Breast epithelium (tissue), 4 donors: ENCODE measurements at regions not wholly inside any gene's neighbourhood (a gene's known extent, or its start where the extent isn't known, plus 50 kb on each side); places are given as distances from the start of the nearest gene placed in this dataset.

ENCODE experiments used
- DNase-seq, 2 donors: peaks; one replicate each; pipeline ENCODE4 v3.0.0-alpha.2; 2019; ENCODE audit warnings: low spot score in 2 of 2
- H3K27ac ChIP-seq, 2 donors: fragments of 200-600 bp; sonication (generic) in 1 of 2; one replicate each; pipeline ENCODE4 v1.5.1; 2016 to 2019; ENCODE audit warnings: mild to moderate bottlenecking in 1 of 2
- H3K27me3 ChIP-seq, 2 donors: fragments of 200-600 bp; sonication (generic) in 1 of 2; one replicate each; pipeline versions ENCODE4 v1.5.1 to v1.6.0; 2017 to 2019; ENCODE audit warnings: control low read depth in 1 of 2, mild to moderate bottlenecking in 1 of 2
- H3K36me3 ChIP-seq: fragments of 200-600 bp; one replicate; pipeline ENCODE4 v1.5.1; 2019
- H3K4me1 ChIP-seq, 2 donors: fragments of 200-600 bp; sonication (generic); one replicate each; pipeline ENCODE4 v1.5.1; 2016 to 2019; ENCODE audit warnings: control low read depth in 1 of 2
- H3K4me3 ChIP-seq, 3 donors: fragments of 200-600 bp; sonication (generic); 1 replicate in 2 of 3; 2 replicates in 1 of 3; pipeline ENCODE4 v1.5.1; 2016 to 2019; ENCODE audit warnings: mild to moderate bottlenecking in 3 of 3, moderate library complexity in 2 of 3
- H3K9me3 ChIP-seq, 2 donors: fragments of 200-600 bp; sonication (generic) in 1 of 2; one replicate each; pipeline ENCODE4 v1.5.1; 2016 to 2019; ENCODE audit warnings: control low read depth in 1 of 2
- POLR2A ChIP-seq: fragments of 450-650 bp; IDR thresholded peaks from one replicate; pipeline ENCODE4 v1.6.1; 2016; ENCODE audit warnings: antibody characterized with exemption, mild to moderate bottlenecking, moderate library complexity
- POLR2AphosphoS5 ChIP-seq, 3 donors: sonication (generic); formaldehyde crosslinking; IDR thresholded peaks; one replicate each; pipeline ENCODE4 v1.6.1; 2017; ENCODE audit warnings: antibody characterized with exemption in 3 of 3
- intact Hi-C: fragments of 100-400 bp; cut with DNase I; formaldehyde crosslinking; loops from one replicate; pipeline ENCODE4 v1.15.1; 2023; ENCODE audit warnings: low total_unique reads
- TF ChIP-seq, protein P1 (sequence below), 3 donors: fragments of 450-650 bp; IDR thresholded peaks; one replicate each; pipeline ENCODE4 v1.5.1; 2016 to 2017; ENCODE audit warnings: antibody characterized with exemption in 3 of 3, mild to moderate bottlenecking in 3 of 3, moderate library complexity in 3 of 3

DNA sequence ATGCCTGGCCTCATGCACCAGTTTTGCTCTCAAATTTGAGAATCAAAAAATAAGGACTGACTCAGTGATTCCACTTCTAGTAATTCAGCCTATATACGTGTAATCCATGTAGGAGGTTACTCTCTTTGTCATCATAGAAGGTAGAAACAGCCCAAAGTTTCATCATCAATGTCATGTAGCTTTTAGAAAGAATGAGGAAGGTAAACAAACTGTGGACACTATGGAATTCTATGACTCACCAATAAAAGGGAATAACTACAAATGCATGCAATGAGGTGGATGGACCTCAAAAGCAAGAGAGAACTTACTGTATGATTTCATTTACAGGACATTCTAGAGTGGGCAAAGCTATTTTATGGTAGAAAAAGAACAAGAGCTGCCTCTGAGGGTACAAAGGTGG lies 93.2 kb upstream of the LRIG1 start:
- no peak for DNase-seq
- Histone ChIP-seq H3K9me3 (no peaks in the 10 kb centered on the region), H3K36me3 (no peaks in the 10 kb centered on the region), H3K27ac (no peak overlapping the region), H3K4me1 (no peaks in the 10 kb centered on the region), H3K4me3 (no peak overlapping the region), H3K27me3 (no peaks in the 10 kb centered on the region)
- TF ChIP-seq, protein P1, sequence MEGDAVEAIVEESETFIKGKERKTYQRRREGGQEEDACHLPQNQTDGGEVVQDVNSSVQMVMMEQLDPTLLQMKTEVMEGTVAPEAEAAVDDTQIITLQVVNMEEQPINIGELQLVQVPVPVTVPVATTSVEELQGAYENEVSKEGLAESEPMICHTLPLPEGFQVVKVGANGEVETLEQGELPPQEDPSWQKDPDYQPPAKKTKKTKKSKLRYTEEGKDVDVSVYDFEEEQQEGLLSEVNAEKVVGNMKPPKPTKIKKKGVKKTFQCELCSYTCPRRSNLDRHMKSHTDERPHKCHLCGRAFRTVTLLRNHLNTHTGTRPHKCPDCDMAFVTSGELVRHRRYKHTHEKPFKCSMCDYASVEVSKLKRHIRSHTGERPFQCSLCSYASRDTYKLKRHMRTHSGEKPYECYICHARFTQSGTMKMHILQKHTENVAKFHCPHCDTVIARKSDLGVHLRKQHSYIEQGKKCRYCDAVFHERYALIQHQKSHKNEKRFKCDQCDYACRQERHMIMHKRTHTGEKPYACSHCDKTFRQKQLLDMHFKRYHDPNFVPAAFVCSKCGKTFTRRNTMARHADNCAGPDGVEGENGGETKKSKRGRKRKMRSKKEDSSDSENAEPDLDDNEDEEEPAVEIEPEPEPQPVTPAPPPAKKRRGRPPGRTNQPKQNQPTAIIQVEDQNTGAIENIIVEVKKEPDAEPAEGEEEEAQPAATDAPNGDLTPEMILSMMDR (IDR thresholded peaks at IDR 0.05), result no peak
- no peak for TF ChIP-seq POLR2AphosphoS5 (IDR thresholded peaks at IDR 0.05)
- no peak for TF ChIP-seq POLR2A
- intact Hi-C loops, result no loop called here

DNA sequence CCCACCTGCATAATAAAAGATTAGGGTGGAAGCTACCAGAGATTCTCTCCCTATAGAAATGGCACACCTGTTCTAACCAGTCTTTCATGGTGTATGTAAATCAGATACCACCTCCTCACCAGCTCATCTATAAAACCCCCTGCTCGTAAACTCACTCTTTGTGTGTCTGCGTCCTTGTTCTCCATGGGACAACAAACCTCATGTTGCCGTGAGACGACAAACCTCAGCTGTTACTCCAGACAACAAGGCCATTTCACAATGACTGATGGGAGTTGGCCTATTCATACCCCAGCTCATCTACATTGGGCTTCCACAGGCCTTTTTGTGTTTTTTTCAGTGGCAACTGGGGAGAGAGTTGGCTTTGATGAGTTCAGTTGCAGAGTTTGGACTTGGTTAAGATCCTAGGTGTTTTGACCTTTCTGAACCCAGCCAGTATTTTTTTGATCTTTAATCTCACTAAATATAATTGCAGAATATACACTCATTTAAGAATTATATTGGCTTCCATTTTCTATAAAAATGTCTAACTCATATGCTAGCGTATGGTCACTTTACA lies 96.6 kb upstream of the LRIG1 start:
- intact Hi-C loops, result no loop called here
- DNase-seq, result no peak
- Histone ChIP-seq H3K4me3 (no peak overlapping the region), H3K4me1 (no peaks in the 10 kb centered on the region), H3K27me3 (no peaks in the 10 kb centered on the region), H3K9me3 (no peaks in the 10 kb centered on the region), H3K36me3 (no peaks in the 10 kb centered on the region), H3K27ac (no peak overlapping the region)
- TF ChIP-seq, protein P1 (IDR thresholded peaks at IDR 0.05), result no peak
- TF ChIP-seq POLR2AphosphoS5 (IDR thresholded peaks at IDR 0.05), result no peak

DNA sequence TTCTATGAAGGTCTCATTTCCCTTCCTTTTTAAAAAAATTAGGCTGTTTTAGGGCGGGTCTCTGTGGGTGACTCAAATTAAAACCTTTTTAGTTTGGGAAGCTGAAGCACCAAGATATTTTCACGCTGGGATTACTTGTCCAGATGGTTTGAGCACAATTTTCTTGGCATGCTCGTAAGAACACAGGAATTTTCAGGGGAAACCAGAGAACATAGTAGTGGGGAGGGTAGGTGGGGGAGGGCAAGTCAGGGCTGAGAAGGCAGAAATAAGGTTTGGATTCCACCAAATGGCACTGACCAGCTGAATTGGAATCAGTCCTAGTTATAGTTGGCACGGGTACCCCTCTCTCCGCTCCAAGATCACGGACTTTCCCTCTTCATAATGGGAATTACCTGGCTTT lies 97.3 kb upstream of the LRIG1 start:
- no peaks in the 10 kb centered on the region for H3K9me3 ChIP-seq
- H3K27me3 ChIP-seq, result no peaks in the 10 kb centered on the region
- H3K4me1 ChIP-seq, result no peaks in the 10 kb centered on the region
- no peaks in the 10 kb centered on the region for H3K36me3 ChIP-seq
- H3K27ac ChIP-seq, result peak overlapping the region; percentile 26 to 48
- intact Hi-C loops, result no loop called here
- no peak overlapping the region for H3K4me3 ChIP-seq
- TF ChIP-seq POLR2A, result no peak
- TF ChIP-seq, protein P1 (IDR thresholded peaks at IDR 0.05), result no peak
- no peak for TF ChIP-seq POLR2AphosphoS5 (IDR thresholded peaks at IDR 0.05)
- no peak for DNase-seq

DNA sequence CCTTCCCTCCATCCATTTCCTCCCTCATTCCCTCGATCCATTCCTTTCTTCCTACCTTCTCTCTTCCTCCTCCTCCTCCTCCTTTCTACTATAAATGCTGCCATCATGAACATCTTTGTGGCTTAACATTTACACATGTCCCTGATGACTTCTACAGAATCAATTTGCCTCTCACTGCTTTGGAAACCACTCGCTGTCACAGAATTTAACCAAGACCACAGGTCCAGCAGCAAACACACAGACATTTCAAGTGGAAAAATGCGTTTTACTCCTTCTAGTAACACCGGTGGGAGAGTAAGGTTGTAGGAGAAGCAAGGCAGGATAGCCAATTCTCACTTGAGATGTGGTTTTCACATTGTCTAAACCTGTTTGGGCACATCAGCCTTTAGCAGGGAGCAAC lies 101.4 kb upstream of the LRIG1 start:
- Histone ChIP-seq H3K9me3 (no peaks in the 10 kb centered on the region), H3K4me3 (peak overlapping the region in 1 of 3 donors; percentile 17), H3K36me3 (no peaks in the 10 kb centered on the region), H3K4me1 (no peaks in the 10 kb centered on the region), H3K27me3 (no peaks in the 10 kb centered on the region), H3K27ac (peak overlapping the region; percentile 12 to 41)
- intact Hi-C loops, result loop anchor here (10.0 kb wide), 1 partner anchor 1667 kb away; no protein-coding TSS in a partner anchor
- no peak for TF ChIP-seq POLR2AphosphoS5 (IDR thresholded peaks at IDR 0.05)
- TF ChIP-seq, protein P1 (IDR thresholded peaks at IDR 0.05), result no peak
- TF ChIP-seq POLR2A, result no peak
- DNase-seq, result no peak

DNA sequence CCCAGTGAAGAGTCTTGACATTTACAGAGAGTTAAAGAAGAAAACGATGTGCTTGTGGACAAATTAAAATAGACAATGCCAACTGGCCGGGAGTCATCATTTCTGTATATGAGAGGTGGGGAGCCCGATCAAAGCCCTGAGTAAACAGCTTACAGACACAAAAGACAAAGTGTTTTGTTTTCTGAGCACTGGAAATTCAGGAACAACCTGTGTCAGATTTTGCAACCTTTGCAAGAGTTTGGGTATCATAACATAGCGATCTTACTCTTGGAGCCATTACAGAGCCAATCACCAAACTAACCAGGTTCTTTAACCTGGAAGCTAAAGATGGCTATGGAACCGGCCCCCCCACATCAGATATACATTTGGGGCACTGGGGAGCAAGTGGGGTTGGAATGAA lies 101.9 kb upstream of the LRIG1 start:
- no peak for DNase-seq
- H3K9me3 ChIP-seq, result no peaks in the 10 kb centered on the region
- TF ChIP-seq, protein P1 (IDR thresholded peaks at IDR 0.05), result no peak
- no peak for TF ChIP-seq POLR2AphosphoS5 (IDR thresholded peaks at IDR 0.05)
- no peak for TF ChIP-seq POLR2A

More for the DNA sequence above, 101.9 kb upstream of the LRIG1 start:
- H3K27ac ChIP-seq, result peak overlapping the region in 1 of 2 donors; percentile 41
- peak overlapping the region in 1 of 3 donors; percentile 17 for H3K4me3 ChIP-seq
- no peaks in the 10 kb centered on the region for H3K36me3 ChIP-seq
- no peaks in the 10 kb centered on the region for H3K4me1 ChIP-seq
- no peaks in the 10 kb centered on the region for H3K27me3 ChIP-seq
- intact Hi-C loops, result loop anchor here (10.0 kb wide), 1 partner anchor 1668 kb away; no protein-coding TSS in a partner anchor
